GM12878 (cell line): ENCODE measurements at regions not wholly inside any gene's neighbourhood (a gene's known extent, or its start where the extent isn't known, plus 50 kb on each side); places are given as distances from the start of the nearest gene placed in this dataset.

Experiments used
- ATAC-seq: fragments of 200-7000 bp; cut with Tn5 transposase; 3 replicates; pipeline ENCODE4 v1.9.1; 2020; ENCODE audit warnings: mild to moderate bottlenecking, moderate library complexity
- BruUV-seq: library from RNA; stranded (reverse); fragments of 400-500 nt; replicated peaks from 2 replicates; lab custom pipeline; 2021; lab: Mats Ljungman, UMichigan
- CTCF ChIA-PET: fragments of 300-600 bp; sonication (Branson Sonifier 250); formaldehyde crosslinking; extraction: SDS; loops from one replicate; lab custom pipeline; 2021; ENCODE audit warnings: inconsistent platforms; lab: Yijun Ruan, JAX
- POLR2A ChIA-PET: fragments of 350-600 bp; formaldehyde crosslinking; extraction: SDS; loops from one replicate; lab custom pipeline; 2021; ENCODE audit warnings: inconsistent platforms; lab: Charles Lee
- RAD21 ChIA-PET: fragments of 300-600 bp; sonication (Branson Sonifier 250); formaldehyde crosslinking; loops from one replicate; lab custom pipeline; 2023; ENCODE audit warnings: antibody characterized with exemption; ENCODE audit not compliant: unreplicated experiment; lab: Charles Lee
- SMC1A ChIA-PET: fragments of 300-600 bp; sonication (Branson Sonifier 250); formaldehyde crosslinking; loops from one replicate; lab custom pipeline; 2023; ENCODE audit not compliant: unreplicated experiment, uncharacterized antibody; lab: Charles Lee
- DNase-seq: peaks from one replicate; pipeline ENCODE4 v3.0.0-alpha.2; 2011; ENCODE audit warnings: low read depth, low spot score
- FAIRE-seq: peaks from 3 replicates; lab custom pipeline; 2011; peaks lifted over from hg19 to GRCh38; lab: Jason Lieb, UNC
- H2AFZ ChIP-seq: 2 replicates; pipeline ENCODE4 v1.6.0; 2011; ENCODE audit warnings: low read depth, low read length, control low read depth; ENCODE audit not compliant: control insufficient read depth
- H3K27ac ChIP-seq: 2 replicates; pipeline ENCODE4 v1.5.1; 2011; ENCODE audit warnings: control low read depth; ENCODE audit not compliant: control insufficient read depth, insufficient read depth
- H3K27me3 ChIP-seq, 2 experiments: replicated peaks in 1 of 2; 2 replicates each; pipeline versions ENCODE4 v1.6.0 to v1.6.1; 2011; ENCODE audit warnings: low read length in 1 of 2; ENCODE audit not compliant: control insufficient read depth in 2 of 2, insufficient read depth in 2 of 2
- H3K36me3 ChIP-seq, 2 experiments: 2 replicates each; pipeline ENCODE4 v1.5.1; 2011; ENCODE audit warnings: low read length in 1 of 2; ENCODE audit not compliant: control insufficient read depth in 2 of 2, insufficient read depth in 2 of 2
- H3K4me1 ChIP-seq: 2 replicates; pipeline ENCODE4 v1.6.1; 2011; ENCODE audit warnings: mild to moderate bottlenecking, low read length, moderate library complexity, mixed read lengths; ENCODE audit not compliant: control insufficient read depth, insufficient read depth
- H3K4me2 ChIP-seq: 2 replicates; pipeline ENCODE4 v1.6.0; 2011; ENCODE audit warnings: control low read depth; ENCODE audit not compliant: control insufficient read depth, insufficient read depth
- H3K4me3 ChIP-seq: fragments of 200-600 bp; sonication (generic); 2 replicates; pipeline ENCODE4 v1.5.1; 2016
- H3K79me2 ChIP-seq: 2 replicates; pipeline ENCODE4 v1.6.0; 2011; ENCODE audit warnings: low read length; ENCODE audit not compliant: control insufficient read depth, insufficient read depth
- H3K9ac ChIP-seq: 2 replicates; pipeline ENCODE4 v1.8.0; 2011; ENCODE audit warnings: low read length, control low read depth, mixed read lengths; ENCODE audit not compliant: control insufficient read depth, insufficient read depth
- H3K9me3 ChIP-seq: replicated peaks from 3 replicates; pipeline ENCODE4 v1.5.1; 2011; ENCODE audit warnings: mild to moderate bottlenecking, low read length; ENCODE audit not compliant: control insufficient read depth, insufficient read depth
- H4K20me1 ChIP-seq: 2 replicates; pipeline ENCODE4 v1.6.0; 2011; ENCODE audit not compliant: control insufficient read depth, insufficient read depth
- ATF7 ChIP-seq: fragments of 450-650 bp; IDR thresholded peaks from 2 replicates; pipeline ENCODE4 v1.6.1; 2016; ENCODE audit warnings: low read depth, mild to moderate bottlenecking
- BCL11A ChIP-seq: IDR thresholded peaks from 2 replicates; pipeline ENCODE4 v1.6.1; 2011; ENCODE audit warnings: low read depth, low read length
- BMI1 ChIP-seq: fragments of 450-650 bp; IDR thresholded peaks from 2 replicates; pipeline ENCODE4 v1.6.1; 2016; ENCODE audit warnings: mild to moderate bottlenecking, moderate library complexity, borderline replicate concordance
- CBX3 ChIP-seq: fragments of 200-600 bp; sonication (generic); IDR thresholded peaks from 2 replicates; pipeline ENCODE4 v1.6.1; 2016; ENCODE audit warnings: low read depth, borderline replicate concordance
- CHD4 ChIP-seq: fragments of 200-600 bp; sonication (generic); IDR thresholded peaks from 2 replicates; pipeline ENCODE4 v1.6.1; 2016; ENCODE audit warnings: mild to moderate bottlenecking
- EGR1 ChIP-seq, 2 experiments: IDR thresholded peaks; 1 replicate in 1 of 2; 2 replicates in 1 of 2; pipeline ENCODE4 v1.6.1; 2011 to 2012; ENCODE audit warnings: low read depth in 2 of 2, low read length in 2 of 2, borderline replicate concordance in 1 of 2, mild to moderate bottlenecking in 1 of 2, moderate library complexity in 1 of 2
- EZH2 ChIP-seq: IDR thresholded peaks from 2 replicates; pipeline ENCODE4 v1.6.1; 2012; ENCODE audit warnings: low read depth, mild to moderate bottlenecking, control low read depth, inconsistent platforms, low read length, borderline replicate concordance; ENCODE audit not compliant: control insufficient read depth
- IKZF2 ChIP-seq, 2 experiments: fragments of 450-650 bp; IDR thresholded peaks; 2 replicates each; pipeline ENCODE4 v1.6.1; 2017; ENCODE audit warnings: mild to moderate bottlenecking in 2 of 2, moderate library complexity in 2 of 2
- SREBF2 ChIP-seq: IDR thresholded peaks from 2 replicates; pipeline ENCODE4 v1.6.1; 2012; ENCODE audit warnings: mild to moderate bottlenecking, low read length
- STAT1 ChIP-seq: fragments of 450-650 bp; conservative IDR thresholded peaks from 2 replicates; pipeline ENCODE4 v1.6.1; 2014; ENCODE audit warnings: antibody characterized with exemption, mild to moderate bottlenecking
- ZNF24 ChIP-seq: fragments of 450-650 bp; IDR thresholded peaks from 2 replicates; pipeline ENCODE4 v1.6.1; 2017; ENCODE audit warnings: antibody characterized with exemption, mild to moderate bottlenecking
- WGBS: methylation state at CpG from one replicate; pipeline ENCODE4 v1.1.6; 2016; ENCODE audit warnings: low lambda C conversion rate; ENCODE audit not compliant: insufficient replicate concordance, insufficient coverage; ENCODE audit errors: missing lambda C conversion rate; 5-methylcytosine and 5-hydroxymethylcytosine counted together
- in situ Hi-C: fragments of 300-500 bp; cut with MboI; formaldehyde crosslinking; loops from 9 replicates; pipeline ENCODE4 v1.14.3; 2018; ENCODE audit warnings: mixed read lengths
- intact Hi-C: fragments of 100-400 bp; cut with micrococcal nuclease; formaldehyde crosslinking; loops from one replicate; pipeline ENCODE4 v1.14.2; 2022; ENCODE audit not compliant: unreplicated experiment
- TF ChIP-seq, protein P1 (sequence below): fragments of 450-650 bp; IDR thresholded peaks from 2 replicates; pipeline ENCODE4 v1.6.1; 2017; ENCODE audit warnings: mild to moderate bottlenecking, low read depth, inconsistent platforms; ENCODE audit not compliant: poor library complexity, severe bottlenecking
- TF ChIP-seq, protein P2 (sequence below): IDR thresholded peaks from 2 replicates; pipeline ENCODE4 v1.6.1; 2012; ENCODE audit warnings: low read depth, low read length, improper control_type of control experiment

DNA sequence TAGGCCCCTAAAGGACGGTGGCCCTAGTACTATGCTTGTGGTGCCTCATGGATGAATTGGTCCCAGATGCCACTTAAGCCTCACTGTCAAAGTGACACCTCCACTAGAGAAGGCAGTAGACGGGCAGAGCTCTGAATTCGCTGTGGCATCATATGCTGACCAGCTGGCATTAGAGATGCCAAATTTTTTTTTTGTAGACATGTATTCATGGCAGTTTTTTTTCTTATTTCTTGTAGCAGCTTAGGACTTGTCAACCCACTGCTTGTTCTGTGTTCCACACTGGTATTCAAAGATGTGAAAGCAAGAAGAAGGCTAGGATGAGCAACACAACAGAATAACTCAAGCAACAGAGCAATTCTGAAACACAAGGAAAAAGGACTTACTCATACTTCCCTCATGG is 212.5 kb downstream of the DLEU7 start:
- H3K9ac ChIP-seq: no peak overlapping the region
- BruUV-seq: no TSS peak
- in situ Hi-C loops: no loop called here
- ATAC-seq (no peak), FAIRE-seq (no peak), DNase-seq (no peak)
- no peak overlapping the region for H3K4me3 ChIP-seq
- H3K36me3 ChIP-seq: no peaks in the 10 kb centered on the region
- 44% methylated on average over 3 of the region's 3 CpGs for WGBS
- H3K27ac ChIP-seq: no peak overlapping the region
- no peaks in the 10 kb centered on the region for H3K9me3 ChIP-seq
- intact Hi-C loops: no loop called here
- TF ChIP-seq CBX3 (no peak), EGR1 (IDR thresholded peaks at IDR 0.05; ENCODE audit: borderline replicate concordance in 1 of 2, low read depth in 2 of 2, low read length in 2 of 2) (no peak), BMI1 (no peak), ATF7 (no peak)
- TF ChIP-seq, all 136 proteins: peak for 0
- ChIA-PET SMC1A (interaction anchor here (1.4 kb wide), 1 partner anchor 64 kb away, joined by 3 read pairs; no protein-coding TSS in a partner anchor), RAD21 (no interaction called here), CTCF (interaction anchor here (1.1 kb wide), 1 partner anchor 9 kb away, joined by 3 read pairs; no protein-coding TSS in a partner anchor), POLR2A (no interaction called here)
- H3K79me2 ChIP-seq: no peaks in the 10 kb centered on the region
- peaks cover 4% of the 10 kb centered on the region for H3K4me1 ChIP-seq
- no peak overlapping the region for H2AFZ ChIP-seq
- no peaks in the 10 kb centered on the region for H4K20me1 ChIP-seq
- no peaks in the 10 kb centered on the region for H3K27me3 ChIP-seq
- H3K4me2 ChIP-seq: no peak overlapping the region

DNA sequence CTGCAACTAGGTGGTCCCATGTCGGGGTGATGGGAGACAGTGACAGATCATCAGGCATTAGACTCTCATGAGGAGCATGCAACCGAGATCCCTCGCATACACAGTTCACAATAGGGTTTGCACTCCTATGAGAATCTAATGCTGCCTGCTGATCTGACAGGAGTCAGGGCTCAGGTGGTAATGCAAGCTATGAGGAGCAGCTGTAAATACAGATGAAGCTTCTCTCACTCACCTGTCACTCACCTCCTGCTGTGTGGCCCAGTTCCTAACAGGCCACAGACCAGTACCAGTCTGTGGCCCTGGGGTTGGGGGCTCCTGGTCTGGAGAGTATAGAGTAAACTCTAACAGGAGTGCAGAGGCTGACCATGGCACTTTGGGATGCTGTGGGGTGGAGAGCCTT is 209.2 kb downstream of the DLEU7 start:
- in situ Hi-C loops: no loop called here

More for the DNA sequence above, 209.2 kb downstream of the DLEU7 start:
- Histone ChIP-seq H3K36me3 (no peaks in the 10 kb centered on the region), H3K9me3 (no peaks in the 10 kb centered on the region), H3K4me1 (peaks cover 8% of the 10 kb centered on the region), H4K20me1 (no peaks in the 10 kb centered on the region), H3K9ac (no peak overlapping the region), H3K4me2 (no peak overlapping the region), H3K4me3 (no peak overlapping the region), H2AFZ (no peak overlapping the region)
- FAIRE-seq: no peak
- no TSS peak for BruUV-seq
- POLR2A ChIA-PET: no interaction called here
- intact Hi-C loops: no loop called here
- 33% methylated on average over 3 of the region's 3 CpGs for WGBS
- CTCF ChIA-PET: interaction anchor here (0.9 to 1.5 kb wide), 4 partner anchors 30 to 277 kb away, joined by 3 to 5 read pairs (median 4); no protein-coding TSS in a partner anchor
- RAD21 ChIA-PET: interaction anchor here (1.5 kb wide), 1 partner anchor 52 kb away, joined by 4 read pairs; no protein-coding TSS in a partner anchor
- SMC1A ChIA-PET: interaction anchor here (1.0 to 2.7 kb wide), 5 partner anchors 12 to 51 kb away, joined by 4 to 18 read pairs (median 10); no protein-coding TSS in a partner anchor
- TF ChIP-seq IKZF2 (IDR thresholded peaks at IDR 0.05) (no peak), BMI1 (no peak), BCL11A (no peak), SREBF2 (no peak), CHD4 (no peak), STAT1 (no peak), EZH2 (no peak), ZNF24 (no peak)
- TF ChIP-seq, protein P1, sequence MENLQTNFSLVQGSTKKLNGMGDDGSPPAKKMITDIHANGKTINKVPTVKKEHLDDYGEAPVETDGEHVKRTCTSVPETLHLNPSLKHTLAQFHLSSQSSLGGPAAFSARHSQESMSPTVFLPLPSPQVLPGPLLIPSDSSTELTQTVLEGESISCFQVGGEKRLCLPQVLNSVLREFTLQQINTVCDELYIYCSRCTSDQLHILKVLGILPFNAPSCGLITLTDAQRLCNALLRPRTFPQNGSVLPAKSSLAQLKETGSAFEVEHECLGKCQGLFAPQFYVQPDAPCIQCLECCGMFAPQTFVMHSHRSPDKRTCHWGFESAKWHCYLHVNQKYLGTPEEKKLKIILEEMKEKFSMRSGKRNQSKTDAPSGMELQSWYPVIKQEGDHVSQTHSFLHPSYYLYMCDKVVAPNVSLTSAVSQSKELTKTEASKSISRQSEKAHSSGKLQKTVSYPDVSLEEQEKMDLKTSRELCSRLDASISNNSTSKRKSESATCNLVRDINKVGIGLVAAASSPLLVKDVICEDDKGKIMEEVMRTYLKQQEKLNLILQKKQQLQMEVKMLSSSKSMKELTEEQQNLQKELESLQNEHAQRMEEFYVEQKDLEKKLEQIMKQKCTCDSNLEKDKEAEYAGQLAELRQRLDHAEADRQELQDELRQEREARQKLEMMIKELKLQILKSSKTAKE: no peak
- TF ChIP-seq, protein P2, sequence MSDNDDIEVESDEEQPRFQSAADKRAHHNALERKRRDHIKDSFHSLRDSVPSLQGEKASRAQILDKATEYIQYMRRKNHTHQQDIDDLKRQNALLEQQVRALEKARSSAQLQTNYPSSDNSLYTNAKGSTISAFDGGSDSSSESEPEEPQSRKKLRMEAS: no peak
- TF ChIP-seq, all 136 proteins: peak for 0
- ATAC-seq (no peak), DNase-seq (no peak)
- Histone ChIP-seq H3K27me3 (no peaks in the 10 kb centered on the region), H3K27ac (no peak overlapping the region), H3K79me2 (no peaks in the 10 kb centered on the region)
